GM12872 (cell line): ENCODE measurements at regions not wholly inside any gene's neighbourhood (a gene's known extent, or its start where the extent isn't known, plus 50 kb on each side); places are given as distances from the start of the nearest gene placed in this dataset.

Source experiments
- TF ChIP-seq, protein P1 (sequence below): IDR thresholded peaks from 3 replicates; pipeline ENCODE4 v1.5.1; 2011; ENCODE audit warnings: low read depth, mild to moderate bottlenecking, low read length, moderate library complexity; ENCODE audit not compliant: insufficient read depth

DNA sequence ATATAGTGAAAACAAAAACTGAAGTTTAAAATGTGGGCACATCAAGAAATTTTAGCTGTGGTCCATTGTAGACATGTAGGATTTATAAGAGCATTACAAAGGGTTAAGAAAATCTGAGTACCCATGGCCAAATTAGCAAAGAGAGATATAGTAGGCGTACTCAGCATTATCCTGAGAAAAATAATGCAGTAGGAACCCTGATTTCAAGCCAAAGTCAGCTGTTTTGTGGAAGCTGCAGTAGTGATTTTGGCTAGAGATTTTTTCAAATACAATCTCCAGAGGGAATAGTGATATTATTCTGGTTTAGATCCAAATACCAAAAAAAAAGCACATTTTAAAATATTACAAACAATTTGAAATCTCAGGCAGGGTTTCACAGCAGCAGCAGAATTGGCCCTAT, 450.9 kb downstream of the FBXO15 start:
- TF ChIP-seq, protein P1, sequence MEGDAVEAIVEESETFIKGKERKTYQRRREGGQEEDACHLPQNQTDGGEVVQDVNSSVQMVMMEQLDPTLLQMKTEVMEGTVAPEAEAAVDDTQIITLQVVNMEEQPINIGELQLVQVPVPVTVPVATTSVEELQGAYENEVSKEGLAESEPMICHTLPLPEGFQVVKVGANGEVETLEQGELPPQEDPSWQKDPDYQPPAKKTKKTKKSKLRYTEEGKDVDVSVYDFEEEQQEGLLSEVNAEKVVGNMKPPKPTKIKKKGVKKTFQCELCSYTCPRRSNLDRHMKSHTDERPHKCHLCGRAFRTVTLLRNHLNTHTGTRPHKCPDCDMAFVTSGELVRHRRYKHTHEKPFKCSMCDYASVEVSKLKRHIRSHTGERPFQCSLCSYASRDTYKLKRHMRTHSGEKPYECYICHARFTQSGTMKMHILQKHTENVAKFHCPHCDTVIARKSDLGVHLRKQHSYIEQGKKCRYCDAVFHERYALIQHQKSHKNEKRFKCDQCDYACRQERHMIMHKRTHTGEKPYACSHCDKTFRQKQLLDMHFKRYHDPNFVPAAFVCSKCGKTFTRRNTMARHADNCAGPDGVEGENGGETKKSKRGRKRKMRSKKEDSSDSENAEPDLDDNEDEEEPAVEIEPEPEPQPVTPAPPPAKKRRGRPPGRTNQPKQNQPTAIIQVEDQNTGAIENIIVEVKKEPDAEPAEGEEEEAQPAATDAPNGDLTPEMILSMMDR: no peak

DNA sequence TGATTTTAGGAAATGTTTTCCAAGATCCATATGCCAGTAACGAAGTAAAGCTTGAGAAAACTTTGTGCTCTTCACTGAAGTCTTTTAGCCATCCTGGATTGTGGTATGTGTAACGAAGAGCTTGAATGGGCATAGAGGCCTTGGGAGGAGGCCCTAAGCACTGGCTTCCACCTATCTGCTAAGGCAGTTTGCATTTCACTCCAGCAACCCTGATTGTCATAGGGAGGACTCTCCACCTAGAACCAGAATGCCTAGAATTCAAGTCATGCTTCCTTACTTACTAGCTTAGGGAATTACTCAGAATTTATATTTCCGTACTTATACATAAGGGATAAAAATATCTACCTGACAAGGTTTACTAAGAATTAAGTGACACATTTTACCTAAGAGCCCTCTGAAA, 451.5 kb downstream of the FBXO15 start:
- TF ChIP-seq, protein P1: no peak

DNA sequence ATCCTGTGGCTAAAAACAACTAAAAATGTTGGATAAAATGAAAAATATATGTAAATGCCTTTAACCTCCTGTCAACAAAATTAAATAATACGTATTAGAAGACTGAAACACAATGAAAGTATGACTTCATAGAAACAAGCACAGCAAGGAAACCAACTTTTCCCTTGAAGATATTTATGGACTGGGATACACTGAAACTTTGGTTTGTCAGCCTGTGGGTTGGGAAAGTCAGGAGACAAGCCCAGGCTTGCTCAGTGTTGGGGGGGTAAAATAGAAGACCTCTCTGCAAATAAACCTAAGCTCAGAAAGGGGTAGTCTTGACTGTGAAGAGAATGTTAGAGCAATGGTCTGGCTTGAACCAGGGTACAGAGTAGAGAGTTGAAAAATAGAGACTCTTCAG, 454.5 kb downstream of the FBXO15 start:
- TF ChIP-seq, protein P1: no peak

DNA sequence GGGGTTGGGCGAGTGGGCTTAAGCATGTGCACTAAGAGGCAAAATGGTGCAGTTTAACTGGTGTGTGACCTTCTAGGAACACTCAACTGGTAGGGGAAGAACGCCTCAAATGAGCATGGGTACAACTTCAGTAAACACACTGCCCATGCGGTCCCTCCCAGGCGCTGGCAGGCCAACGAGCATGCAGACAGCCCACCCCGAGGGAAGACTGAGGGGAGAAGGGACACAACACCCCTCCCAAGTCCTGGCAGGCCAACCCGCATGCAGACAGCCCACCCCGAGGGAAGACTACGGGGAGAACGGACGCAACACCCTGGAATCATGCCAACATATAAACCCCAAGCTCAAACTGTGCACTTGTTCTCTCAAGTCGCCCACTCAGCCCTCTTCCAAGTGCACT, 456.0 kb downstream of the FBXO15 start:
- TF ChIP-seq, protein P1: no peak

DNA sequence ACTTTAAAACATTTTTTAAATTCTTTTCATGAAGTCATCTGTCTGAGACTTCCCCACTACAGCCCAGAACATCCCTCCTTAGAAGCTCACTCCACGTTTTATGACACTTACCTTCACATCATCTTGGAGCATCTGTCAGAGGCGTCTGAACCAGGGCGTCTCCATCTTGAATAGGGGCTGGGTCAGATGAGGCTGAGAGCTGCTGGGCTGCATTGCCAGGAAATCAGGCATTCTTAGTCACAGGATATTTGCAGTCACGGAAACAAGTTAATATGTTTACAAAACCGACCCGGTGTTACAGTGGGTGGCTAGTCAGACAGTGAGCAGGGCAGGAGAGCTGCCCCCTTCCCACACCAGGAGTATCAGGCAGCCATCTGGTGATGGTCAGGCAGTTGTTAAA, 456.5 kb downstream of the FBXO15 start:
- TF ChIP-seq, protein P1: no peak

DNA sequence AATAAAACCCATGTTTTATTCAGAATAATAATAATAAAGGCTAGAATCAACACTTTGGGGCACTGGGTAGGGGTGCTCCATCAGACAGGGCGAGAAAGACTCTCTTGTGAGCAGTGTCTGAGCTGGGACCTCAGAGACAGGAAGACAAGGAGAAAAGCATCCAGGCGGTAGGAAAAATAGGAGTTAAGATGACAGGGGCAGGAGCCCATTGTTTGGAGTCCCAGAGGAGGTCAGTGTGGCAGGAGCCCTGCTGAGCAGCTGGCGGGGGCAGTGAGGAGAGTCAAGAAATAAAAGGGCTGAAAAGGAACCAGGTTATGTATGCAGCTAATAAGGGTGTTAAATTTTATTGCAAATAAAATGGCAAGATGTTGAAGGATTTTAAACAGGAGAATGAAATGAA, 457.4 kb downstream of the FBXO15 start:
- TF ChIP-seq, protein P1: no peak

GRCh38 chr18:73688851-73689711, 458.6 kb downstream of the FBXO15 start:
- TF ChIP-seq, protein P1: no peak
